SK-MEL-5 (cell line): ENCODE measurements at regions not wholly inside any gene's neighbourhood (a gene's known extent, or its start where the extent isn't known, plus 50 kb on each side); places are given as distances from the start of the nearest gene placed in this dataset.
"Not testable (repeated sequence)": the region's sequence is repeated elsewhere in the genome, so short reads cannot be mapped to it uniquely, and the experiment has no call there.

ENCODE experiments used
- DNase-seq: peaks from one replicate; pipeline ENCODE4 v3.0.0-alpha.2; 2016; ENCODE audit warnings: low read depth, low spot score
- in situ Hi-C: cut with HindIII; loops from 2 replicates; pipeline ENCODE4 v1.10.0; 2016; ENCODE audit warnings: low sequenced_read_pairs, high pct_unique_total_duplicates, low pct_unique_long_range_greater_than_20kb

- in situ Hi-C loops = no loop called here
- DNase-seq = no peak
Observed at GRCh38 chr18:65265761-65266160, 485.1 kb upstream of the CDH7 start.

GRCh38 chr18:65260030-65260429 lies 490.8 kb upstream of the CDH7 start:
- DNase-seq = no peak
- in situ Hi-C loops = no loop called here

- in situ Hi-C loops = no loop called here
- DNase-seq = no peak
Observed at GRCh38 chr18:65259403-65259802, 491.4 kb upstream of the CDH7 start.

GRCh38 chr18:65257149-65257548 lies 493.7 kb upstream of the CDH7 start:
- peak; percentile 12 for DNase-seq
- in situ Hi-C loops = no loop called here

- in situ Hi-C loops = no loop called here
- DNase-seq = no peak
Observed at GRCh38 chr18:65255417-65255816, 495.4 kb upstream of the CDH7 start.

- in situ Hi-C loops = no loop called here
- no peak for DNase-seq
Observed at GRCh38 chr18:65239787-65240186, 511.0 kb upstream of the CDH7 start.

GRCh38 chr18:65235966-65236624 lies 514.7 kb upstream of the CDH7 start:
- in situ Hi-C loops = no loop called here
- peak; percentile 69 for DNase-seq

- in situ Hi-C loops = no loop called here
Observed at GRCh38 chr18:65230311-65230710, 520.5 kb upstream of the CDH7 start.

GRCh38 chr18:65227970-65228369 lies 522.8 kb upstream of the CDH7 start:
- in situ Hi-C loops = no loop called here
- DNase-seq = no peak

More at GRCh38 chr18:65230311-65230710, 520.5 kb upstream of the CDH7 start:
- no peak for DNase-seq

- in situ Hi-C loops = no loop called here
- no peak for DNase-seq
Observed at GRCh38 chr18:65221736-65222135, 529.1 kb upstream of the CDH7 start.

GRCh38 chr18:65221115-65221514 lies 529.7 kb upstream of the CDH7 start:
- in situ Hi-C loops = no loop called here
- DNase-seq = no peak

GRCh38 chr18:65215865-65216466 lies 534.8 kb upstream of the CDH7 start:
- no peak for DNase-seq
- in situ Hi-C loops = no loop called here

- in situ Hi-C loops = no loop called here
- DNase-seq = peak; percentile 69
Observed at GRCh38 chr18:65214456-65214855, 536.4 kb upstream of the CDH7 start.

GRCh38 chr18:65206551-65207260 lies 544.1 kb upstream of the CDH7 start:
- in situ Hi-C loops = no loop called here
- peak; percentile 35 for DNase-seq

GRCh38 chr18:65202091-65202490 lies 548.7 kb upstream of the CDH7 start:
- in situ Hi-C loops = no loop called here
- DNase-seq = no peak

GRCh38 chr18:65175681-65176080 lies 575.1 kb upstream of the CDH7 start:
- in situ Hi-C loops = no loop called here
- peak; percentile 91 for DNase-seq

- DNase-seq, in situ Hi-C loops: not testable (repeated sequence)
Observed at GRCh38 chr18:65162086-65162485, 588.7 kb upstream of the CDH7 start.

GRCh38 chr18:65146482-65147021 lies 604.3 kb upstream of the CDH7 start:
- no peak for DNase-seq
- in situ Hi-C loops = no loop called here

- in situ Hi-C loops = no loop called here
- no peak for DNase-seq
Observed at GRCh38 chr18:65145312-65145711, 605.5 kb upstream of the CDH7 start.
